ENCODE measurements at regions not wholly inside any gene's neighbourhood (a gene's known extent, or its start where the extent isn't known, plus 50 kb on each side); places are given as distances from the start of the nearest gene placed in this dataset.

- TF ChIP-seq CTCF (IDR thresholded peaks at IDR 0.05): no peak
Measured at GRCh38 chr15:56783857-56784661, 50.8 kb upstream of the ZNF280D start.

GRCh38 chr15:56783156-56783856 is 50.0 kb upstream of the ZNF280D start:
- TF ChIP-seq CTCF (IDR thresholded peaks at IDR 0.05): no peak
